Type B pancreatic cell (in vitro differentiated cells): ENCODE measurements at regions not wholly inside any gene's neighbourhood (a gene's known extent, or its start where the extent isn't known, plus 50 kb on each side); places are given as distances from the start of the nearest gene placed in this dataset.

Experiments used
- DNase-seq: peaks from one replicate; pipeline ENCODE4 v3.0.0; 2021; ENCODE audit warnings: mixed read lengths; ENCODE audit not compliant: unreplicated experiment; ENCODE audit errors: extremely low spot score
- H3K27ac Mint-ChIP-seq: 2 replicates; pipeline ENCODE4 v1.8.0; 2021; ENCODE audit warnings: mild to moderate bottlenecking, mixed read lengths
- H3K27me3 Mint-ChIP-seq: 2 replicates; pipeline ENCODE4 v1.8.0; 2021; ENCODE audit warnings: mixed read lengths
- H3K36me3 Mint-ChIP-seq: 2 replicates; pipeline ENCODE4 v1.8.0; 2021; ENCODE audit warnings: mixed read lengths
- H3K4me1 Mint-ChIP-seq: one replicate; pipeline ENCODE4 v1.8.0; 2021; ENCODE audit warnings: mixed read lengths; ENCODE audit not compliant: unreplicated experiment
- H3K4me3 Mint-ChIP-seq: 2 replicates; pipeline ENCODE4 v1.8.0; 2021; ENCODE audit warnings: mild to moderate bottlenecking, mixed read lengths
- H3K9me3 Mint-ChIP-seq: 2 replicates; pipeline ENCODE4 v1.8.0; 2021; ENCODE audit warnings: mixed read lengths
- TF ChIP-seq, protein P1 (sequence below): fragments of 200-600 bp; sonication (generic); conservative IDR thresholded peaks from 2 replicates; pipeline ENCODE4 v1.5.0; 2021; ENCODE audit warnings: antibody characterized with exemption, mild to moderate bottlenecking

DNA sequence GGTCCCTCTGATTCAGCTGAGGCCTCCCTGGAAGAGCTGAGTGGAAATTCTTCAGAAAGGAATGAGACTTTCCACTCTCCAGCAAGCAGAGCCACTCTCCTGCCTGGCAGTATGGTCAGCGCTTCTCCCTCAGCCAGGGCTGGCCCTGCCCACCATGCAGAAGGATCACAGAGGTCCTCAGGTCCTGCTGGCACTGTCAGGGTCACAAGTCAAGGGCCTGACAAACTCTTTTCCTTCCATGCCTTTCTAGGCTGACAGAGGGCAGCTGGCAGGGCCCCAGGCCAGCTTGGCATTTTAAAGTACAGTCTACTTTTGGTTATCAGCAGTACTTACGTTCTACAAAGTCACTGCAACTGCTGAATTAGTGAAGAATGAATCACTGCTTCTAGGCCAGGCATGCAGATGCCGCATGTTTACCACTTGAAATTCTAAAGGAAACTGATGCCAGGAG lies 119.3 kb upstream of the FRMD4A start:
- no peak for DNase-seq
- TF ChIP-seq, protein P1, sequence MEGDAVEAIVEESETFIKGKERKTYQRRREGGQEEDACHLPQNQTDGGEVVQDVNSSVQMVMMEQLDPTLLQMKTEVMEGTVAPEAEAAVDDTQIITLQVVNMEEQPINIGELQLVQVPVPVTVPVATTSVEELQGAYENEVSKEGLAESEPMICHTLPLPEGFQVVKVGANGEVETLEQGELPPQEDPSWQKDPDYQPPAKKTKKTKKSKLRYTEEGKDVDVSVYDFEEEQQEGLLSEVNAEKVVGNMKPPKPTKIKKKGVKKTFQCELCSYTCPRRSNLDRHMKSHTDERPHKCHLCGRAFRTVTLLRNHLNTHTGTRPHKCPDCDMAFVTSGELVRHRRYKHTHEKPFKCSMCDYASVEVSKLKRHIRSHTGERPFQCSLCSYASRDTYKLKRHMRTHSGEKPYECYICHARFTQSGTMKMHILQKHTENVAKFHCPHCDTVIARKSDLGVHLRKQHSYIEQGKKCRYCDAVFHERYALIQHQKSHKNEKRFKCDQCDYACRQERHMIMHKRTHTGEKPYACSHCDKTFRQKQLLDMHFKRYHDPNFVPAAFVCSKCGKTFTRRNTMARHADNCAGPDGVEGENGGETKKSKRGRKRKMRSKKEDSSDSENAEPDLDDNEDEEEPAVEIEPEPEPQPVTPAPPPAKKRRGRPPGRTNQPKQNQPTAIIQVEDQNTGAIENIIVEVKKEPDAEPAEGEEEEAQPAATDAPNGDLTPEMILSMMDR: no peak
- Mint-ChIP-seq H3K4me3 (no peak overlapping the region), H3K27me3 (no peaks in the 10 kb centered on the region), H3K27ac (no peak overlapping the region), H3K4me1 (no peaks in the 10 kb centered on the region), H3K9me3 (no peaks in the 10 kb centered on the region), H3K36me3 (no peaks in the 10 kb centered on the region)

DNA sequence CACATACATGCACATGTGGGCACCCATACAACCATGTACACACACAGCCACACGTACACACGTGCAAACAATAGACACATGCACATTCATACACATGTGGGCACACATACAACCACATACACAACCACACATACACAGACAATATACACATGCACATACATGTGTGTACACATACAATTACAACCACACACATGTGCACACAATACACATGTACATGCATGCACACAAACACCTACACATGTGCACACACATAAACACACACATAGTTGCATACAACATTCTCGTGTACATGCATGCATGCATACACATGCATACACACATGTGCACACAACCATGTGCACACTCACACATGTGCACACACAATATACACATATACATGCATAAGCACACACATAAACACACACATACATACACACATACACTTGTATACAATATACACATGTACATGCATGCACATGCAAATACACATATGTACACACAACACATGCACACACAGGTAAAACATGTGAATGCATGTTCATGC lies 118.6 kb upstream of the FRMD4A start:
- no peak overlapping the region for H3K27ac Mint-ChIP-seq
- no peaks in the 10 kb centered on the region for H3K9me3 Mint-ChIP-seq
- no peaks in the 10 kb centered on the region for H3K36me3 Mint-ChIP-seq
- DNase-seq: no peak
- TF ChIP-seq, protein P1: no peak
- no peak overlapping the region for H3K4me3 Mint-ChIP-seq
- no peaks in the 10 kb centered on the region for H3K27me3 Mint-ChIP-seq
- H3K4me1 Mint-ChIP-seq: no peaks in the 10 kb centered on the region

DNA sequence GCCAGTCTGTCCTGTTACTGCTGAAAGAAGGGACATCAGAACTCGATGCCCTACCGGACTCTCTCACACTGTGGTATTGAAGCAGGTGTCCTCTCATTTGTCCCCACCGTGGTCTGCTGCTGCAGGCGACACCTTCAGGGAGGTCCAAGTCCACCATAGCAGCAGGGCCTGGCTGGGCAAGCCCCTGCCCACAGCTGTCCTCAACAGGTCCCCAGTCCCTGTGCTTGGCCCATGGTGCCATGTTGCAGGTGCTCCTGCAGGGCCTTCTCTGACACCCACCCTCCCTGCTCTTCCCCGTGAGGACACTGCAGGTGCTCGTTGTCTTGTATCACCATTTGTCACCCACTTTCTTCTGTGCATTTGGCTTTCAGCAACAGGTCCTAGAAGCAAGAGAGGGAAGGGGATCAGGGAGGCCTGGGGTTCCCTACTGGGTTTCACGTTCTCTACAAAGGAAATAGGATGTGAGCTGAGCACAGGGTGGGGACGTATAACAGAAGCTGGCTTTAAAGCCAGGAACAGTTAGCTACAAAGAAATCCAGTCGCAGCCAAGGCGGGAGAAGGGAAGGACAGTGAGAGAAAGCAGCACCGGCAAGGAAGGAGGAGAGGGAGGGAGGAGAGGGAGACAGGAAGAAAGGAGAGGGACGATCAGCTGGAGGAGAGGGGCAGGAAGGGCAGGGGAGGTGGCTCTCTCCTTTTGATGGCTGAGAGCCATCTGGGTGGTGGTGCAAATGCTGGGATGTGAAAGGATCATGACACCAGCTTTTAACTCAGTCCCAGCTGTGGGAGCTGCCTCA lies 117.7 kb upstream of the FRMD4A start:
- Mint-ChIP-seq H3K4me1 (no peaks in the 10 kb centered on the region), H3K27me3 (no peaks in the 10 kb centered on the region), H3K36me3 (no peaks in the 10 kb centered on the region), H3K4me3 (no peak overlapping the region), H3K9me3 (no peaks in the 10 kb centered on the region), H3K27ac (no peak overlapping the region)
- TF ChIP-seq, protein P1: no peak
- DNase-seq: no peak

DNA sequence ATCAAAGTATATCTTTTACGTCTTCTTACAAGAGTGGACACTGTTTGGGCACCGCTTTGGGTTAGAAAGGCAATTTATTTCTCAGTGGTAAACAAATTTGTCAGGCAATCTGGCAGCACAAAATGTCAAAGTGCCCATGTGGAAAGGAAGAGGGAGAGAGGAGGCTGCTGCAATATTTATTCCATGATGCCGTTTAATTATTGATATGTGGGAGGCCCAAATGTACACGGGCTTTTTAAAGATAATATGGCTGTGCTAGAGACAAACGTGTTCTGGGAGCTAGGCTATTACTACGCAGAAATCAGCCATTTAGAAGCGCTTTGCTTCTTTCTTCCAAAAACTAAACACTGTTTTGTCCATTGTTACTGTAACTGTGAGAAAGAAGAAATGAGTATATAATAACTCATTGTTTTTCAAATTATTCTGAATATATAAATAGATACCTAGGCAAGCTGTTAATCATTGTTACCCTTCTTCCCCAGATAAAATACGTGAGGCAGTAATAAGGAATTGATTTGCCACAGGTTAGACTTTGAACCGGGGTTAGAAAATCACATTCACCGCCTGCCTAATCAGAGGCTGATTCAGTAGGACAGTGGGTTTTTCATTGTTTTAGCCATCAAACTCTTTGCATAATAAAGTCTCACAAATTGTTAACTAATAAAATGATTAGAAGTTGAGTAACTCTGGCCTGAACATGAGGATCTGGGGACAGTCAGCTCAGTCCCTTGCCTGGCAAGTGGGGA lies 116.5 kb upstream of the FRMD4A start:
- Mint-ChIP-seq H3K27me3 (no peaks in the 10 kb centered on the region), H3K27ac (no peak overlapping the region), H3K4me3 (no peak overlapping the region), H3K4me1 (no peaks in the 10 kb centered on the region), H3K9me3 (no peaks in the 10 kb centered on the region), H3K36me3 (no peaks in the 10 kb centered on the region)
- TF ChIP-seq, protein P1: no peak
- DNase-seq: no peak

DNA sequence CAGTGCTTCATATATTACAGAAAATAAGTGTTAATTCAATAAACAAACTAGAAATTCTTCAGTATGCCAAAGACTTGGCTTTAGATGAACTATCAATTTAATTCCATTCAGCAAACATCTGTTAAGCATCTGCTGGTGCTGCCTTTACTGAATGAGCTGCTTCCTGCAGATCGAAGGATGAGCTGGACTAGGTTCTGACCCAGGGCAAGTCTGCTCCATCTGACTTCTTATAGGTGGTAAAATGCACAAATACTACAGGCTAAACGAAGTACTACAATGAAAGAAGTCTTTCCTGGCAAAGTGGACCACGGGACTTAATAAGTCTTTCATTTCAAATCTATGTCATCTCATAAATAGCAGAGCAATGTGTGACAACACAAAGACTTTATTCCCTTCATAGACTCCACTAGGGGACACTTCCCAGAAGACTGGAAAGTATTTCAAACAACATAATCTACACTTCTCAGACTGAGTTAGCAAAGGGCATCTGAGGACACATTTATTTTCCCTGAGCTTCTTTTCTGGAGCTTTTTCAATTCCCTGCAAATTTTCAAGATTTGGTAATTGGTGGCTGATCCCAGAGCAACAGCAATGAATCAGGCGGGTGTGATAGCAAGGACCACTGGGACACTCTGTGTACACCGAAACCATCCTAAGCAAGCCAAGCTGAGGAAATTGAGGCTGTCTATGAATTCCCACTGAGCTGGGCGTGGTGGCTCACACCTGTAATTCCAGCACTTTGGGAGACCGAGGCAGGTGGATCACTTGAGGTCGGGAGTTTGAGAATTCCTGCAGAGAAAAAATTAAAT lies 108.9 kb upstream of the FRMD4A start:
- Mint-ChIP-seq H3K36me3 (no peaks in the 10 kb centered on the region), H3K4me1 (peaks cover 11% of the 10 kb centered on the region), H3K9me3 (peaks cover 4% of the 10 kb centered on the region), H3K27me3 (peaks cover 5% of the 10 kb centered on the region), H3K4me3 (no peak overlapping the region), H3K27ac (no peak overlapping the region)
- TF ChIP-seq, protein P1: peak; percentile 35
- DNase-seq: no peak
